ENCODE measurements at regions not wholly inside any gene's neighbourhood (a gene's known extent, or its start where the extent isn't known, plus 50 kb on each side); places are given as distances from the start of the nearest gene placed in this dataset.

DNA sequence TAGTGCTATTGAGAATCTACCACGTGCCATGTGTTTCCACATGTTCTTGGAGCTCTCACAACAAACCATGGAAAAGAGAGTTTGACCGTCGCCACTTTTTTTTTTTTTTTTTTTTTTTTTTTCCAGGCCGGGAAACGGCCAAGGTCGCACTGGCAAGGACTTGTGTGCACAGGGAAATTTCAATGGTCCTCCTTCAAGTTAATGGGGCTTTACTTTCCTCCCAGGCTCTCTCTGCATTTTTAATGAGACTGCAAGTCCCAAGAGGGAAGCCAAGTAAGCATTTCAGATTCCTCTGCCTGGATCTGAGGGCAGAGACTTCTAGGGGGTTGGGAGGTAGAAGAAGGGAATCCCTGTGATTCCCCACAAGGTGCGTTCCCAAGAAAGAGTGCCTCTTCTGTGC lies 94.7 kb upstream of the MPHOSPH6 start:
- no peak for DNase-seq (ENCODE audit: low read depth in 2 of 2)
- no peak overlapping the region for H2AFZ ChIP-seq (ENCODE audit: low read length)
- H3K4me1 ChIP-seq (ENCODE audit: control insufficient read depth, extremely low read depth, insufficient read depth, low read length) = no peaks in the 10 kb centered on the region
- H3K36me3 ChIP-seq (ENCODE audit: control insufficient read depth, insufficient read depth, low read length) = no peaks in the 10 kb centered on the region
- H3K4me2 ChIP-seq (ENCODE audit: extremely low read depth, insufficient read depth, low read length) = no peak overlapping the region
- no peaks in the 10 kb centered on the region for H3K9me3 ChIP-seq (ENCODE audit: control insufficient read depth, insufficient read depth, low read depth, low read length)
- no peak overlapping the region for H3K4me3 ChIP-seq (replicated peaks in 1 of 4; ENCODE audit: control extremely low read depth in 1 of 4, insufficient read depth in 1 of 4, low read depth in 3 of 4, low read length in 4 of 4)
- TF ChIP-seq, protein P1, sequence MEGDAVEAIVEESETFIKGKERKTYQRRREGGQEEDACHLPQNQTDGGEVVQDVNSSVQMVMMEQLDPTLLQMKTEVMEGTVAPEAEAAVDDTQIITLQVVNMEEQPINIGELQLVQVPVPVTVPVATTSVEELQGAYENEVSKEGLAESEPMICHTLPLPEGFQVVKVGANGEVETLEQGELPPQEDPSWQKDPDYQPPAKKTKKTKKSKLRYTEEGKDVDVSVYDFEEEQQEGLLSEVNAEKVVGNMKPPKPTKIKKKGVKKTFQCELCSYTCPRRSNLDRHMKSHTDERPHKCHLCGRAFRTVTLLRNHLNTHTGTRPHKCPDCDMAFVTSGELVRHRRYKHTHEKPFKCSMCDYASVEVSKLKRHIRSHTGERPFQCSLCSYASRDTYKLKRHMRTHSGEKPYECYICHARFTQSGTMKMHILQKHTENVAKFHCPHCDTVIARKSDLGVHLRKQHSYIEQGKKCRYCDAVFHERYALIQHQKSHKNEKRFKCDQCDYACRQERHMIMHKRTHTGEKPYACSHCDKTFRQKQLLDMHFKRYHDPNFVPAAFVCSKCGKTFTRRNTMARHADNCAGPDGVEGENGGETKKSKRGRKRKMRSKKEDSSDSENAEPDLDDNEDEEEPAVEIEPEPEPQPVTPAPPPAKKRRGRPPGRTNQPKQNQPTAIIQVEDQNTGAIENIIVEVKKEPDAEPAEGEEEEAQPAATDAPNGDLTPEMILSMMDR (conservative IDR thresholded peaks at IDR 0.05 in 1 of 2, IDR thresholded peaks at IDR 0.05 in 1 of 2; ENCODE audit: low read depth in 1 of 2, low read length in 2 of 2) = no peak
- no peak for TF ChIP-seq EZH2 (IDR thresholded peaks at IDR 0.05; ENCODE audit: low read length, missing control alignments)
- H3K79me2 ChIP-seq (ENCODE audit: control insufficient read depth, insufficient read depth, low read length) = no peaks in the 10 kb centered on the region
- H3K9ac ChIP-seq (ENCODE audit: insufficient read depth, low read length) = no peak overlapping the region
- no peaks in the 10 kb centered on the region for H4K20me1 ChIP-seq (ENCODE audit: control insufficient read depth, extremely low read depth, insufficient read depth, low read length)
- no peak overlapping the region for H3K27ac ChIP-seq (ENCODE audit: insufficient read depth, low read length)
- peaks cover 2% of the 10 kb centered on the region for H3K27me3 ChIP-seq (ENCODE audit: control insufficient read depth, insufficient read depth, low read length)

DNA sequence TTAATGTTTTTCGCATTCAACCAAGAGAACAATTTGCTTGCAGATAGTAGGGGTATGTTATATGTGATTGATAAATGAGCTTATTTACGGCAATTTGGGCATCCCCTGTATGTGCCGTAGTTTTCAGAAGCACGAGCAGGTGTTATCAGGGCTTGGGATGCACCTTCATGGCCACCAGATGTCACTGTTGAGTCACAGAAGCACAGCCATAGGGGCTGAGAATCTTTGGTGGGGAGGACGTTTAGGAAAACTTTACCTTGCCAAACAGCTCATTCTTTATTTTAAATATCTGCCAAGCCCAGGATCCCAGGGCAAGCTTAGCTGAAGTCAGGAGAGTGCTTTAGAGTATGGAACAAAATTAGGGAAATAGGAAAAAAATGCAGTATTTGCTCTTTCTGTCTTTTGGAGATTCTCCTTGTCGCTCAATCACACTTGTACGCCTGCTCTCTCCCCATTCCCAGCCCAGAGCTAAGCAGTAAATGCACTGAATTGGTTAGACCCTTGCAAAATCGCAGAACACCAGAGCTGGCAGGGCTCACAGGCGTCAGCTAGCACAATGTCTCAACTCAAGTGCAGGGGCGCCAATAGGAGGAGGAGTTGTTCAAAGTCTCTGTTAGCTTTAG lies 93.6 kb upstream of the MPHOSPH6 start:
- H3K27me3 ChIP-seq (ENCODE audit: control insufficient read depth, insufficient read depth, low read length) = peaks cover 2% of the 10 kb centered on the region
- peak; percentile 33 to 52 for DNase-seq (ENCODE audit: low read depth in 2 of 2)
- H3K79me2 ChIP-seq (ENCODE audit: control insufficient read depth, insufficient read depth, low read length) = no peaks in the 10 kb centered on the region
- no peaks in the 10 kb centered on the region for H3K9me3 ChIP-seq (ENCODE audit: control insufficient read depth, insufficient read depth, low read depth, low read length)
- no peaks in the 10 kb centered on the region for H3K36me3 ChIP-seq (ENCODE audit: control insufficient read depth, insufficient read depth, low read length)
- no peak overlapping the region for H3K4me2 ChIP-seq (ENCODE audit: extremely low read depth, insufficient read depth, low read length)
- no peaks in the 10 kb centered on the region for H4K20me1 ChIP-seq (ENCODE audit: control insufficient read depth, extremely low read depth, insufficient read depth, low read length)
- no peak for TF ChIP-seq EZH2 (IDR thresholded peaks at IDR 0.05; ENCODE audit: low read length, missing control alignments)
- TF ChIP-seq, protein P1 (conservative IDR thresholded peaks at IDR 0.05 in 1 of 2, IDR thresholded peaks at IDR 0.05 in 1 of 2; ENCODE audit: low read depth in 1 of 2, low read length in 2 of 2) = peak; percentile 96 to 98
- no peaks in the 10 kb centered on the region for H3K4me1 ChIP-seq (ENCODE audit: control insufficient read depth, extremely low read depth, insufficient read depth, low read length)
- H2AFZ ChIP-seq (ENCODE audit: low read length) = no peak overlapping the region
- H3K4me3 ChIP-seq (replicated peaks in 1 of 4; ENCODE audit: control extremely low read depth in 1 of 4, insufficient read depth in 1 of 4, low read depth in 3 of 4, low read length in 4 of 4) = no peak overlapping the region
- H3K27ac ChIP-seq (ENCODE audit: insufficient read depth, low read length) = no peak overlapping the region
- no peak overlapping the region for H3K9ac ChIP-seq (ENCODE audit: insufficient read depth, low read length)

DNA sequence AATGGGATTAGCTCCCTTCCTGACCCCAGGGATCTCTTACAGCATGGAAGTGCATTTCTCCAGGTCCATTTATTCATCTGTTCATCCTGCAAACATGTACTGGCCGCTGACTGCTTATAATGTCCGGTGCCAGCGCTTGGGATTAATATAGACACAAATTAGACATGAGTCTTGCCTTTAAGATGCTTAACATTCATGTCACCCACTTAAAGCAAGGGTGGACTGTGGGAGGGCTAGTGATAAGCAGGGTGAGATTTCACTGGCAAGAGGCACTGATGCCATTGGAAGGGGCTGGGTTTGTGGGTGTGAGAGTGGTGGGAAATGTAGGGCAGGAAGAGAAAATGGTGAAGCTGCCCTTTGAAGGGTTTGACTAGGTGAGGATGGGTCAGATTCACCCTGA lies 92.2 kb upstream of the MPHOSPH6 start:
- no peak for TF ChIP-seq EZH2 (IDR thresholded peaks at IDR 0.05; ENCODE audit: low read length, missing control alignments)
- TF ChIP-seq, protein P1 (conservative IDR thresholded peaks at IDR 0.05 in 1 of 2, IDR thresholded peaks at IDR 0.05 in 1 of 2; ENCODE audit: low read depth in 1 of 2, low read length in 2 of 2) = no peak
- DNase-seq (ENCODE audit: low read depth in 2 of 2) = no peak
- Histone ChIP-seq H3K9me3 (ENCODE audit: control insufficient read depth, insufficient read depth, low read depth, low read length) (no peaks in the 10 kb centered on the region), H3K79me2 (ENCODE audit: control insufficient read depth, insufficient read depth, low read length) (no peaks in the 10 kb centered on the region), H3K36me3 (ENCODE audit: control insufficient read depth, insufficient read depth, low read length) (no peaks in the 10 kb centered on the region), H3K4me3 (replicated peaks in 1 of 4; ENCODE audit: control extremely low read depth in 1 of 4, insufficient read depth in 1 of 4, low read depth in 3 of 4, low read length in 4 of 4) (no peak overlapping the region), H3K4me2 (ENCODE audit: extremely low read depth, insufficient read depth, low read length) (no peak overlapping the region), H3K27ac (ENCODE audit: insufficient read depth, low read length) (no peak overlapping the region), H3K4me1 (ENCODE audit: control insufficient read depth, extremely low read depth, insufficient read depth, low read length) (no peaks in the 10 kb centered on the region), H3K27me3 (ENCODE audit: control insufficient read depth, insufficient read depth, low read length) (peaks cover 2% of the 10 kb centered on the region), H4K20me1 (ENCODE audit: control insufficient read depth, extremely low read depth, insufficient read depth, low read length) (no peaks in the 10 kb centered on the region), H2AFZ (ENCODE audit: low read length) (no peak overlapping the region), H3K9ac (ENCODE audit: insufficient read depth, low read length) (no peak overlapping the region)

Data from fibroblast of lung (primary cell).